Spleen (tissue), 7 donors: ENCODE measurements at regions not wholly inside any gene's neighbourhood (a gene's known extent, or its start where the extent isn't known, plus 50 kb on each side); places are given as distances from the start of the nearest gene placed in this dataset.

Experiments used
- POLR2AphosphoS5 ChIP-seq, 3 donors: sonication (generic); formaldehyde crosslinking; IDR thresholded peaks; one replicate each; pipeline ENCODE4 v1.5.1; 2017; ENCODE audit warnings: antibody characterized with exemption in 3 of 3
- TF ChIP-seq, protein P1 (sequence below), 11 experiments: fragments of 200-600 bp in 7 of 11; fragments of 450-650 bp in 4 of 11; sonication (generic) in 4 of 11; IDR thresholded peaks in 8 of 11; conservative IDR thresholded peaks in 3 of 11; 1 replicate in 7 of 11; 2 replicates in 4 of 11; pipeline versions ENCODE4 v1.4.0 to v1.8.0; 2016 to 2021; ENCODE audit warnings: antibody characterized with exemption in 11 of 11, inconsistent platforms in 4 of 11, mild to moderate bottlenecking in 1 of 11
- donor health status: DM: no; HTN: no; CAD: no; lungs with moderate emphysema.
- donor health status: DM: no; HTN: no; CAD: no.
- donor health status: DM: no; HTN: no; CAD: no.

DNA sequence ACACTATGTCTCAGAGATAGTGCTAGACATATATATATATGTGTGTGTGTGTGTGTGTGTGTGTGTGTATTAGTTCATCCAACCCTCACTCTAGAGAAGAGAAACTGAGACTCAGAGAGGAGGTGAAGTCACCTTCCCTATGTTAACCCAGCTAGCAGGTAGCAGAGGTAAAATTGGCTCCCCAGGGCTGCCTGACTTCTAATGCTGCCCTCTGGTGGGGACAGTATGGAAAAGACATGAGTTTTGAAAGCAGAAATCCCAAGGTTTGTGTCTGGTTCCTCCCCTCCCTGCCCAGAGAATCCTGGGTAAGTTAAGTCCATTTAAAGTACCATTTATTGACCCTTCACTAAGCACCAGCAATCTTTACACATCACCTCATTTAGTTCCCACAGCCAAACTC, 137.7 kb downstream of the THNSL2 start:
- TF ChIP-seq, protein P1, sequence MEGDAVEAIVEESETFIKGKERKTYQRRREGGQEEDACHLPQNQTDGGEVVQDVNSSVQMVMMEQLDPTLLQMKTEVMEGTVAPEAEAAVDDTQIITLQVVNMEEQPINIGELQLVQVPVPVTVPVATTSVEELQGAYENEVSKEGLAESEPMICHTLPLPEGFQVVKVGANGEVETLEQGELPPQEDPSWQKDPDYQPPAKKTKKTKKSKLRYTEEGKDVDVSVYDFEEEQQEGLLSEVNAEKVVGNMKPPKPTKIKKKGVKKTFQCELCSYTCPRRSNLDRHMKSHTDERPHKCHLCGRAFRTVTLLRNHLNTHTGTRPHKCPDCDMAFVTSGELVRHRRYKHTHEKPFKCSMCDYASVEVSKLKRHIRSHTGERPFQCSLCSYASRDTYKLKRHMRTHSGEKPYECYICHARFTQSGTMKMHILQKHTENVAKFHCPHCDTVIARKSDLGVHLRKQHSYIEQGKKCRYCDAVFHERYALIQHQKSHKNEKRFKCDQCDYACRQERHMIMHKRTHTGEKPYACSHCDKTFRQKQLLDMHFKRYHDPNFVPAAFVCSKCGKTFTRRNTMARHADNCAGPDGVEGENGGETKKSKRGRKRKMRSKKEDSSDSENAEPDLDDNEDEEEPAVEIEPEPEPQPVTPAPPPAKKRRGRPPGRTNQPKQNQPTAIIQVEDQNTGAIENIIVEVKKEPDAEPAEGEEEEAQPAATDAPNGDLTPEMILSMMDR (IDR thresholded peaks at IDR 0.05 in 8 of 11, conservative IDR thresholded peaks at IDR 0.05 in 3 of 11) = peak in 3 of 11 experiments; percentile 28 to 30 (median 30)
- no peak for TF ChIP-seq POLR2AphosphoS5 (IDR thresholded peaks at IDR 0.05)
